ENCODE measurements at regions not wholly inside any gene's neighbourhood (a gene's known extent, or its start where the extent isn't known, plus 50 kb on each side); places are given as distances from the start of the nearest gene placed in this dataset.

DNA sequence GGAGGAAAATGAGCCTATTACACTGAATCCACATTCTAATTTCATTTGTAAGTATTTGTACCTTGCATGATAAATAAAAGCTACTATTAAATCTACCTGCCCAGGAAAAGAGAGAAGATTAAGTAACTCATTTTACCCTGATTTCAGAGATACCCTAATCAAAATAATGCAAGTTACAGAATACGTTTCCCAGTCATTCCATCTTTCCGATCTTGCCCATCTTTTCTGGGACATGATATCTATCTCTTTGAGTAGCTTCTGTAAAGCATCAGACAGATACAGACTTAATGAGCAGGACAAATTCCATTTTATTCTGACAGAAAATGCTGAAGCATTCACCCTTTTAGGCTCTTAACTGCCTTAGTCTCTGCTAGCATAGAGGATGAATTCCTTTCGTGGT lies 56.6 kb downstream of the SPRY2 start:
- no peaks in the 10 kb centered on the region for H3K4me1 Mint-ChIP-seq
- no peak for DNase-seq
- no peak overlapping the region for H3K27ac Mint-ChIP-seq
- H3K27me3 Mint-ChIP-seq: no peaks in the 10 kb centered on the region
- no peak overlapping the region for H3K4me3 Mint-ChIP-seq
- POLR2A ChIA-PET: no interaction called here
- H3K36me3 Mint-ChIP-seq (ENCODE audit: low read depth): no peaks in the 10 kb centered on the region
- peaks cover 11% of the 10 kb centered on the region for H3K9me3 Mint-ChIP-seq
- CTCF ChIA-PET: no interaction called here

DNA sequence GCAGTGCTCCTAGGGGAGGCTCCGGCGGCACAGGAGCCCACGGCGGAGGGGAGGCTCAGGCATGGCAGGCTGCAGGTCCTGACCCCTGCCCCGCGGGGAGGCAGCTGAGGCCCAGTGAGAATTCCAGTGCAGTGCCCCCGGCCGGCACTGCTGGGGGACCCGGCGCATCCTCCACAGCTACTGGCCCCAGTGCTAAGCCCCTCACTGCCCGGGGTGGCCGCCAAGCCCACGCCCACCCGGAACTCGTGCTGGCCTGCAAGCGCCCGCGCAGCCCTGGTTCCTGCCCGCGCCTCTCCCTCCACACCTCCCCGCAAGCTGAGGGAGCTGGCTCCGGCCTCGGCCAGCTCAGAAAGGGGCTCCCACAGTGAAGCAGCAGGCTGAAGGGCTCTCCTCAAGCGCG lies 62.2 kb downstream of the SPRY2 start:
- Mint-ChIP-seq H3K27me3 (no peaks in the 10 kb centered on the region), H3K4me3 (no peak overlapping the region), H3K9me3 (peaks cover 10% of the 10 kb centered on the region), H3K4me1 (no peaks in the 10 kb centered on the region), H3K27ac (no peak overlapping the region), H3K36me3 (ENCODE audit: low read depth) (no peaks in the 10 kb centered on the region)
- DNase-seq: no peak
- ChIA-PET POLR2A (no interaction called here), CTCF (no interaction called here)

DNA sequence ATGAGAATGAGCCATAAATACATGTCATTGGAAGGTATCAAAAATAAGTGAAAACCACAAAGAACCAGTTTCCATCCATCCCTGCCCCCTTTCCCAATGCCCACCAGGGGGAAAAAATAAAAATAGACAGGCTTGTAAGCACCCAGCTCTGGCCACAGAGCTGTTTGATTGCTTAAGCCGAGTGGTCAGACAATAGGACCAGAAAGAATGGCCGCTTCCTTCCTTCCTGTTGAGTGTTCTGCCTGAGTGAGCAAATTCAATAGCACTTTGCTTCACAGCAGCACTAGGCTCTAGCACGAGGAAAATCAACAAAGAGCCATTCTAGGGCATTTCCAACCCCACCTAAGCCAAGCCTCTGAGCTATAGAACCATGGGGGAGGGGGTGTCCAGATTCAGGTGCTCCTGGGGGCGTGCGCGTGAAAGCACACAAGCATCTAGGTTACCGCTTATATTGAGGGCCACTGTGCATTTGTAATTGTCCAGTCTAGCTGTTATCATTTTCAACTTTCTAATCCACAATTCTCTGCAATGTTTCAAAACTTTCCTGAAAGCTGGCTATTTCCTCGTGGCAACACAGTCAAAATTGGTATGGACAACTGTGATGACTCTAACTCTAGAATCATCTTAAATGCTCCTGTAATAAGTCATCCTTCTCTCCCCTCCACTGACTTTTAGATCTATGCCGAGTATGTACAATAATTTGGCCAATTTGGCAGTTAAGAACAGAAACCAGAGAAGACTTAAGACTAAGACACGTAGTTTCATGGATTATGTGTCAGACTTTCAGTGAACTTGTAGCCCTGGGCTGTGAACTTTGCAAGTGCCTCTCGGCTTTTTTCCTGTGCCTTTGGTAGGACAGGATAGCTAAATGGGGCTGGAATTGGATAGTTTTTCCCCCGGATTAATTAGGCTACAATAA lies 64.3 kb downstream of the SPRY2 start:
- CTCF ChIA-PET: no interaction called here

DNA sequence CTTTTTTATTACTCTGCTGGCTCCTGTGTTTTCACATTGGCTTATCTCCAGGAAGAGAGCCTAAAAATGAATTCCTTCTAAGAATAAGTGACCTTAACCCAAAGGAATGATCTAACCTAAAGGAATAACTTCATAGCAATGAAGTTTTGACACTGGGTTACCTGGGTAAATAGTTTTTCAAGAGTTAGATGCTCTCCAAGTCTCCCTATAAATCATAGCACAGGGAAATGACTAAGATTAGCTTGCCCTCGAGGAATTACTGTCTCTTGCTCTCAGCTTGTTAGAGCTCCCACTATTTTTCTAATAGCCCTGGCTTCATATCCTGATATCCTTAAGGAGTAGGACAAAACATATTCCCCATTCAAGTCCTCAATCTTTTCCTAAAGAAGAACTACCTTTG lies 66.3 kb downstream of the SPRY2 start:
- H3K36me3 Mint-ChIP-seq (ENCODE audit: low read depth): no peaks in the 10 kb centered on the region

More for the DNA sequence above, 64.3 kb downstream of the SPRY2 start:
- Mint-ChIP-seq H3K9me3 (peaks cover 3% of the 10 kb centered on the region), H3K27ac (no peak overlapping the region), H3K4me3 (no peak overlapping the region), H3K4me1 (no peaks in the 10 kb centered on the region), H3K27me3 (no peaks in the 10 kb centered on the region), H3K36me3 (ENCODE audit: low read depth) (no peaks in the 10 kb centered on the region)
- no peak for DNase-seq
- POLR2A ChIA-PET: no interaction called here

GRCh38 chr13:80273718-80274117 lies 67.2 kb downstream of the SPRY2 start:
- Mint-ChIP-seq H3K9me3 (peaks cover 3% of the 10 kb centered on the region), H3K27ac (no peak overlapping the region), H3K4me3 (no peak overlapping the region), H3K36me3 (ENCODE audit: low read depth) (no peaks in the 10 kb centered on the region), H3K27me3 (no peaks in the 10 kb centered on the region), H3K4me1 (no peaks in the 10 kb centered on the region)
- POLR2A ChIA-PET: no interaction called here
- DNase-seq: no peak
- CTCF ChIA-PET: no interaction called here

More for the DNA sequence above, 66.3 kb downstream of the SPRY2 start:
- no peak for DNase-seq
- POLR2A ChIA-PET: no interaction called here
- no peaks in the 10 kb centered on the region for H3K27me3 Mint-ChIP-seq
- CTCF ChIA-PET: no interaction called here
- no peaks in the 10 kb centered on the region for H3K4me1 Mint-ChIP-seq
- H3K4me3 Mint-ChIP-seq: no peak overlapping the region
- H3K9me3 Mint-ChIP-seq: peaks cover 3% of the 10 kb centered on the region
- H3K27ac Mint-ChIP-seq: no peak overlapping the region

DNA sequence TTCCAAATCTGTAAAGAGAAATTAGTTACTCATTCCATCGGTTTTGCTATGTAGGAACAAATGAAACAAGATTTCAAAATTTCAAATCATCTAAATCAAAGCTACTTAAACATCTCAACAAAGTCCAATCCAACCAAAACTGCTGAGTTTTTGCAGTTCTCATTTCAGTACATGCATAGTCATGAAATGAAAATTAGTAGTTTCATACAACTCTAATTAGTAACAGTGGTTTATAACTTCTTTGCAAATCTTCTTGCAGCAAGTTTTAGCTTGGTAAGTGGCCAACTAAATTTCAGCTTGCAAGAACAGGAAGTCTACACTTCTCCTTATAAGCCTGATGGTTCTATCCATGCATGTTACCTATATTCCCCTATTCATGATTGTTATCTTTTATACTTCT lies 75.6 kb downstream of the SPRY2 start:
- ChIA-PET CTCF (no interaction called here), POLR2A (no interaction called here)
- Mint-ChIP-seq H3K27ac (no peak overlapping the region), H3K9me3 (peaks cover 12% of the 10 kb centered on the region), H3K4me3 (no peak overlapping the region), H3K36me3 (ENCODE audit: low read depth) (no peaks in the 10 kb centered on the region), H3K4me1 (no peaks in the 10 kb centered on the region), H3K27me3 (no peaks in the 10 kb centered on the region)
- no peak for DNase-seq

DNA sequence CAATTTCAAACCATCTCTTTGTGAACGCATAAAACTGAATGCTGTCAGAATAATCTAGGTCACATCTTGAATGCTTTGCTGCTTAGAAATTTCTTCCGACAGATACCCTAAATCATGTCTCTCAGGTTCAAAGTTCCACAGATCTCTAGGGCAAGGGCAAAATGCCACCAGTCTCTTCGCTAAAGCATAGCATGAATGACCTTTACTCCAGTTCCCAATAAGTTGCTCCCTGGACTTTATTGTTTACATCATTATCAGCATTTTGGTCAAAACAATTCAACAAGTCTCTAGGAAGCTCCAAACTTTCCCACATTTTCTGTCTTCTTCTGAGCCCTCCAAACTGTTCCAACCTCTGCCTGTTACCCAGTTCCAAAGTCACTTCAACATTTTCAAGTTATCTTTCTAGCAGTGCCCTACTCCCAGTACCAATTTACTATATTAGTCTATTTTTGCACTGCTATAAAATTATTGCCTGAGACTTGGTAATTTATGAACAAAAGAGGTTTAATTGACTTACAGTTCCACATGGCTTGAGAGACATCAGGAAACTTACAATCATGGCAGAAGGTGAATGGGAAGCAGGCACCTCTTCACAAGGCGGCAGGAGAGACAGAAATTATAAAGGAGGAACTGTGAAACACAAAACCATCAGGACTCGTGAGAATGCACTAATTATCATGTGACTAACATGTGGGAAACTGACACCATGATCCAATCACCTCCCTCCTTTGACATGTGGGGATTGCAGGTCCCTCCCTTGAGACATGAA lies 77.0 kb downstream of the SPRY2 start:
- Mint-ChIP-seq H3K27ac (no peak overlapping the region), H3K4me3 (no peak overlapping the region), H3K9me3 (peaks cover 12% of the 10 kb centered on the region), H3K4me1 (no peaks in the 10 kb centered on the region), H3K36me3 (ENCODE audit: low read depth) (no peaks in the 10 kb centered on the region), H3K27me3 (no peaks in the 10 kb centered on the region)
- DNase-seq: no peak
- CTCF ChIA-PET: no interaction called here
- POLR2A ChIA-PET: no interaction called here

GRCh38 chr13:80262051-80262695 lies 78.8 kb downstream of the SPRY2 start:
- no peaks in the 10 kb centered on the region for H3K4me1 Mint-ChIP-seq
- CTCF ChIA-PET: no interaction called here
- no peak overlapping the region for H3K4me3 Mint-ChIP-seq
- DNase-seq: no peak
- POLR2A ChIA-PET: no interaction called here
- H3K27me3 Mint-ChIP-seq: no peaks in the 10 kb centered on the region
- H3K36me3 Mint-ChIP-seq (ENCODE audit: low read depth): no peaks in the 10 kb centered on the region
- H3K27ac Mint-ChIP-seq: no peak overlapping the region
- H3K9me3 Mint-ChIP-seq: peaks cover 12% of the 10 kb centered on the region

DNA sequence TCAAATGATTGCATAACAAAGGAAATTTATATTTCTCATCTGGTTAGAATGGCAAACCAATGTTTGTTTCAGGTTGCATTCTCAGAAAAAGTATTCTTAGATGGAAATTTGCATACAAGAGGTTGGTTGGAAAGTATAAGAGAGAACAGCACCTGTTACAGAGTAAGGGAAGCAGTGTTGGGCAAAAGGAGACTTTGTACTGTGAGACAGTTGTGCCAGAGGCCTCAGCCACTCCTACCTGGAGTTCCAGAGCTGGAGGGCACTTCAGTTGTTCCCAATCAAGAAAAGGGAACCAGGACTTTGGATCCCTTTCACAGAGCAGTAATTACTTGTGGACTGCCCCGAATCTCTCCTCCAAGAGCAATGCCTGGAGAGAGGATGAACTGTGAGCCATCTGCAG lies 81.8 kb downstream of the SPRY2 start:
- H3K9me3 Mint-ChIP-seq: peaks cover 10% of the 10 kb centered on the region
- CTCF ChIA-PET: no interaction called here
- POLR2A ChIA-PET: no interaction called here
- H3K4me3 Mint-ChIP-seq: no peak overlapping the region
- H3K36me3 Mint-ChIP-seq (ENCODE audit: low read depth): no peaks in the 10 kb centered on the region
- no peak for DNase-seq
- H3K27ac Mint-ChIP-seq: no peak overlapping the region
- H3K4me1 Mint-ChIP-seq: no peaks in the 10 kb centered on the region
- no peaks in the 10 kb centered on the region for H3K27me3 Mint-ChIP-seq

- DNase-seq: no peak
- Mint-ChIP-seq H3K27ac (no peak overlapping the region), H3K4me1 (no peaks in the 10 kb centered on the region), H3K36me3 (ENCODE audit: low read depth) (no peaks in the 10 kb centered on the region), H3K9me3 (no peaks in the 10 kb centered on the region), H3K4me3 (no peak overlapping the region), H3K27me3 (no peaks in the 10 kb centered on the region)
- CTCF ChIA-PET: no interaction called here
- POLR2A ChIA-PET: no interaction called here
These were observed 84.5 kb downstream of the SPRY2 start for GRCh38 chr13:80256352-80256932.

DNA sequence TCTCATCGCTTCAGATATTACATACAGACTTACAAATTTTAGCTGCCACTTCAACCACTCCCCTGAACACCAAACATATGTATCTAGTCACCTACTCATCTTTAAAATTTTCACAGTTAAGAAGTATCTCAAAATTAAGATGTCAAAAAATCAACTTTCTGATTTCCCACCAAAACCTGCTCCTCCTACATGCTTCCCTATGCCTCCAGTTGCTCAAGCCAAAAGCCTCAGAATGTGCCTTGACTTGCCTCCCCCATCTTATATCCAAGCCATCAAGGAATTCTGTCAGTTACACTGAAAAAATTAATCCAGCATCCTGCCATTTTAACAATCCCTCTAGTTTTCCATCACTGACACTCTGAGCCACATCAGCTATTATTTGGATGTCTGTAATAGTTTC lies 85.0 kb downstream of the SPRY2 start:
- no peak for DNase-seq
- Mint-ChIP-seq H3K27me3 (no peaks in the 10 kb centered on the region), H3K9me3 (no peaks in the 10 kb centered on the region), H3K4me3 (no peak overlapping the region), H3K27ac (no peak overlapping the region), H3K36me3 (ENCODE audit: low read depth) (no peaks in the 10 kb centered on the region), H3K4me1 (no peaks in the 10 kb centered on the region)
- CTCF ChIA-PET: no interaction called here
- POLR2A ChIA-PET: no interaction called here

- Mint-ChIP-seq H3K27me3 (no peaks in the 10 kb centered on the region), H3K27ac (no peak overlapping the region), H3K4me1 (no peaks in the 10 kb centered on the region), H3K36me3 (ENCODE audit: low read depth) (no peaks in the 10 kb centered on the region), H3K9me3 (no peaks in the 10 kb centered on the region), H3K4me3 (no peak overlapping the region)
- DNase-seq: no peak
- POLR2A ChIA-PET: no interaction called here
- CTCF ChIA-PET: no interaction called here
These were observed 89.5 kb downstream of the SPRY2 start for GRCh38 chr13:80251403-80251802.

- no peaks in the 10 kb centered on the region for H3K27me3 Mint-ChIP-seq
- H3K9me3 Mint-ChIP-seq: no peaks in the 10 kb centered on the region
These were observed 90.6 kb downstream of the SPRY2 start for GRCh38 chr13:80250213-80250810.

More at GRCh38 chr13:80250213-80250810, 90.6 kb downstream of the SPRY2 start:
- Mint-ChIP-seq H3K27ac (no peak overlapping the region), H3K36me3 (ENCODE audit: low read depth) (no peaks in the 10 kb centered on the region), H3K4me3 (no peak overlapping the region), H3K4me1 (no peaks in the 10 kb centered on the region)
- ChIA-PET POLR2A (no interaction called here), CTCF (no interaction called here)
- DNase-seq: no peak
